Tibial nerve (tissue), 4 donors: ENCODE measurements at regions not wholly inside any gene's neighbourhood (a gene's known extent, or its start where the extent isn't known, plus 50 kb on each side); places are given as distances from the start of the nearest gene placed in this dataset.

Source experiments
- EP300 ChIP-seq, 2 donors: sonication (generic); formaldehyde crosslinking; IDR thresholded peaks; one replicate each; pipeline ENCODE4 v1.6.1; 2017; ENCODE audit warnings: antibody characterized with exemption in 2 of 2, mild to moderate bottlenecking in 1 of 2
- POLR2A ChIP-seq, 2 donors: fragments of 450-650 bp; IDR thresholded peaks; one replicate each; pipeline ENCODE4 v1.6.1; 2017; ENCODE audit warnings: antibody characterized with exemption in 2 of 2, mild to moderate bottlenecking in 2 of 2, moderate library complexity in 2 of 2
- TF ChIP-seq, protein P1 (sequence below), 5 experiments: fragments of 200-600 bp in 3 of 5; fragments of 450-650 bp in 2 of 5; sonication (generic) in 3 of 5; IDR thresholded peaks; one replicate each; pipeline ENCODE4 v1.5.1; 2016 to 2019; ENCODE audit warnings: antibody characterized with exemption in 5 of 5, mild to moderate bottlenecking in 3 of 5, moderate library complexity in 2 of 5

DNA sequence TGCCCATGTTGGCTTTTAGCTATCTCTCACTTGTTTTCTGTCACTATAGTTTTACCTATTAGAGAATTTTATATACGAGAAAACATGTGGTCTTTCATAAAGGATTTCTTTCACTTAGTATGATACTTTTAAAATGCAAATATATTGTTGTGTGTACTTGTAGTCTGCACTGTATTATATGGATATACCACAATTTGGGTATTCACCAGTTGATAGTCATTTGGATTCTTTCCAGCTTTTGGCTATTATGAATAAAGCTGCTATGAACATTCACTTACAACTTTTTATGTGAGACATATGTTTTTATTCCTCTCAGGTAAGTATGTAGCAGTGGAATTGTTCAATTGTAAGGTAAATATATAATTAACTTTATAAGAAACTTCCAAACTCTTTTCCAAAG lies 441.5 kb downstream of the GPATCH2 start:
- TF ChIP-seq, protein P1, sequence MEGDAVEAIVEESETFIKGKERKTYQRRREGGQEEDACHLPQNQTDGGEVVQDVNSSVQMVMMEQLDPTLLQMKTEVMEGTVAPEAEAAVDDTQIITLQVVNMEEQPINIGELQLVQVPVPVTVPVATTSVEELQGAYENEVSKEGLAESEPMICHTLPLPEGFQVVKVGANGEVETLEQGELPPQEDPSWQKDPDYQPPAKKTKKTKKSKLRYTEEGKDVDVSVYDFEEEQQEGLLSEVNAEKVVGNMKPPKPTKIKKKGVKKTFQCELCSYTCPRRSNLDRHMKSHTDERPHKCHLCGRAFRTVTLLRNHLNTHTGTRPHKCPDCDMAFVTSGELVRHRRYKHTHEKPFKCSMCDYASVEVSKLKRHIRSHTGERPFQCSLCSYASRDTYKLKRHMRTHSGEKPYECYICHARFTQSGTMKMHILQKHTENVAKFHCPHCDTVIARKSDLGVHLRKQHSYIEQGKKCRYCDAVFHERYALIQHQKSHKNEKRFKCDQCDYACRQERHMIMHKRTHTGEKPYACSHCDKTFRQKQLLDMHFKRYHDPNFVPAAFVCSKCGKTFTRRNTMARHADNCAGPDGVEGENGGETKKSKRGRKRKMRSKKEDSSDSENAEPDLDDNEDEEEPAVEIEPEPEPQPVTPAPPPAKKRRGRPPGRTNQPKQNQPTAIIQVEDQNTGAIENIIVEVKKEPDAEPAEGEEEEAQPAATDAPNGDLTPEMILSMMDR (IDR thresholded peaks at IDR 0.05) = no peak
- TF ChIP-seq POLR2A (IDR thresholded peaks at IDR 0.05) (no peak), EP300 (IDR thresholded peaks at IDR 0.05) (no peak)
